Tibial nerve (tissue), 3 donors: ENCODE measurements at regions not wholly inside any gene's neighbourhood (a gene's known extent, or its start where the extent isn't known, plus 50 kb on each side); places are given as distances from the start of the nearest gene placed in this dataset.

Experiments used
- CTCF ChIP-seq, 5 experiments: fragments of 200-600 bp in 3 of 5; fragments of 450-650 bp in 2 of 5; sonication (generic) in 3 of 5; IDR thresholded peaks; one replicate each; pipeline ENCODE4 v1.5.1; 2016 to 2019; ENCODE audit warnings: antibody characterized with exemption in 5 of 5, mild to moderate bottlenecking in 3 of 5, moderate library complexity in 2 of 5
- POLR2A ChIP-seq, 2 donors: fragments of 450-650 bp; IDR thresholded peaks; one replicate each; pipeline ENCODE4 v1.6.1; 2017; ENCODE audit warnings: antibody characterized with exemption in 2 of 2, mild to moderate bottlenecking in 2 of 2, moderate library complexity in 2 of 2

- TF ChIP-seq CTCF (IDR thresholded peaks at IDR 0.05) (no peak), POLR2A (IDR thresholded peaks at IDR 0.05) (no peak)
These were observed 90.3 kb upstream of the FAM174B start for GRCh38 chr15:92745845-92746271.
